Hindlimb muscle (tissue), 1 donor: ENCODE measurements at regions not wholly inside any gene's neighbourhood (a gene's known extent, or its start where the extent isn't known, plus 50 kb on each side); places are given as distances from the start of the nearest gene placed in this dataset.

Source experiments
- DNase-seq: peaks from one replicate; pipeline ENCODE4 v3.0.0-alpha.2; 2013

GRCh38 chr2:41496908-41497307 is 550.9 kb upstream of the PKDCC start:
- no peak for DNase-seq

- DNase-seq, result no peak
These were observed 549.0 kb upstream of the PKDCC start for GRCh38 chr2:41498781-41499180.

GRCh38 chr2:41500895-41501294 is 546.9 kb upstream of the PKDCC start:
- DNase-seq, result no peak

- no peak for DNase-seq
These were observed 545.1 kb upstream of the PKDCC start for GRCh38 chr2:41502752-41503151.

GRCh38 chr2:41504532-41504931 is 543.3 kb upstream of the PKDCC start:
- DNase-seq, result no peak

GRCh38 chr2:41510108-41510507 is 537.7 kb upstream of the PKDCC start:
- DNase-seq, result no peak

GRCh38 chr2:41521211-41521610 is 526.6 kb upstream of the PKDCC start:
- no peak for DNase-seq

GRCh38 chr2:41527525-41528323 is 520.1 kb upstream of the PKDCC start:
- DNase-seq, result no peak

- DNase-seq, result no peak
These were observed 512.2 kb upstream of the PKDCC start for GRCh38 chr2:41535575-41535974.

GRCh38 chr2:41540272-41540998 is 507.4 kb upstream of the PKDCC start:
- no peak for DNase-seq

- DNase-seq, result no peak
These were observed 504.1 kb upstream of the PKDCC start for GRCh38 chr2:41543726-41544125.

GRCh38 chr2:41544709-41545108 is 503.1 kb upstream of the PKDCC start:
- DNase-seq, result no peak

GRCh38 chr2:41546031-41546430 is 501.8 kb upstream of the PKDCC start:
- no peak for DNase-seq

- no peak for DNase-seq
These were observed 479.2 kb upstream of the PKDCC start for GRCh38 chr2:41568648-41569047.

GRCh38 chr2:41572154-41572553 is 475.7 kb upstream of the PKDCC start:
- no peak for DNase-seq

- no peak for DNase-seq
These were observed 471.4 kb upstream of the PKDCC start for GRCh38 chr2:41576423-41576822.

- DNase-seq, result no peak
These were observed 468.0 kb upstream of the PKDCC start for GRCh38 chr2:41579806-41580205.

GRCh38 chr2:41580806-41581205 is 467.0 kb upstream of the PKDCC start:
- DNase-seq, result no peak

GRCh38 chr2:41595240-41595639 is 452.6 kb upstream of the PKDCC start:
- no peak for DNase-seq

- DNase-seq, result no peak
These were observed 450.1 kb upstream of the PKDCC start for GRCh38 chr2:41597680-41598079.

- DNase-seq, result no peak
These were observed 449.5 kb upstream of the PKDCC start for GRCh38 chr2:41598161-41598894.

- no peak for DNase-seq
These were observed 447.4 kb upstream of the PKDCC start for GRCh38 chr2:41600460-41600859.

- no peak for DNase-seq
These were observed 445.5 kb upstream of the PKDCC start for GRCh38 chr2:41602341-41602740.
